ENCODE measurements at regions not wholly inside any gene's neighbourhood (a gene's known extent, or its start where the extent isn't known, plus 50 kb on each side); places are given as distances from the start of the nearest gene placed in this dataset.

GRCh38 chr11:28596816-28597215 is 488.6 kb downstream of the METTL15 start:
- H3K27me3 Mint-ChIP-seq (ENCODE audit: unreplicated experiment), result no peaks in the 10 kb centered on the region
- no peaks in the 10 kb centered on the region for H3K4me1 Mint-ChIP-seq (ENCODE audit: unreplicated experiment)
- H3K9me3 Mint-ChIP-seq (ENCODE audit: unreplicated experiment), result no peaks in the 10 kb centered on the region
- H3K36me3 Mint-ChIP-seq (ENCODE audit: low read depth, unreplicated experiment), result no peaks in the 10 kb centered on the region
- no peak for DNase-seq (ENCODE audit: low spot score)
- H3K27ac Mint-ChIP-seq (ENCODE audit: unreplicated experiment), result no peak overlapping the region
- no peak overlapping the region for H3K4me3 Mint-ChIP-seq (ENCODE audit: unreplicated experiment)
- no peak for TF ChIP-seq CTCF (IDR thresholded peaks at IDR 0.05; ENCODE audit: unreplicated experiment)

GRCh38 chr11:28592141-28592540 is 484.0 kb downstream of the METTL15 start:
- Mint-ChIP-seq H3K4me1 (ENCODE audit: unreplicated experiment) (no peaks in the 10 kb centered on the region), H3K36me3 (ENCODE audit: low read depth, unreplicated experiment) (no peaks in the 10 kb centered on the region), H3K27ac (ENCODE audit: unreplicated experiment) (no peak overlapping the region), H3K9me3 (ENCODE audit: unreplicated experiment) (no peaks in the 10 kb centered on the region), H3K4me3 (ENCODE audit: unreplicated experiment) (no peak overlapping the region), H3K27me3 (ENCODE audit: unreplicated experiment) (peaks cover 1% of the 10 kb centered on the region)
- DNase-seq (ENCODE audit: low spot score), result no peak
- TF ChIP-seq CTCF (IDR thresholded peaks at IDR 0.05; ENCODE audit: unreplicated experiment), result no peak

GRCh38 chr11:28584992-28585391 is 476.8 kb downstream of the METTL15 start:
- Mint-ChIP-seq H3K27me3 (ENCODE audit: unreplicated experiment) (peaks cover 1% of the 10 kb centered on the region), H3K9me3 (ENCODE audit: unreplicated experiment) (no peaks in the 10 kb centered on the region), H3K27ac (ENCODE audit: unreplicated experiment) (no peak overlapping the region), H3K4me1 (ENCODE audit: unreplicated experiment) (no peaks in the 10 kb centered on the region), H3K36me3 (ENCODE audit: low read depth, unreplicated experiment) (no peaks in the 10 kb centered on the region), H3K4me3 (ENCODE audit: unreplicated experiment) (no peak overlapping the region)
- DNase-seq (ENCODE audit: low spot score), result no peak
- no peak for TF ChIP-seq CTCF (IDR thresholded peaks at IDR 0.05; ENCODE audit: unreplicated experiment)

- no peak for DNase-seq (ENCODE audit: low spot score)
- peaks cover 1% of the 10 kb centered on the region for H3K27me3 Mint-ChIP-seq (ENCODE audit: unreplicated experiment)
- H3K36me3 Mint-ChIP-seq (ENCODE audit: low read depth, unreplicated experiment), result no peaks in the 10 kb centered on the region
- H3K4me3 Mint-ChIP-seq (ENCODE audit: unreplicated experiment), result no peak overlapping the region
- H3K27ac Mint-ChIP-seq (ENCODE audit: unreplicated experiment), result no peak overlapping the region
- H3K4me1 Mint-ChIP-seq (ENCODE audit: unreplicated experiment), result no peaks in the 10 kb centered on the region
- no peaks in the 10 kb centered on the region for H3K9me3 Mint-ChIP-seq (ENCODE audit: unreplicated experiment)
- no peak for TF ChIP-seq CTCF (IDR thresholded peaks at IDR 0.05; ENCODE audit: unreplicated experiment)
Measured at GRCh38 chr11:28582506-28582905, 474.3 kb downstream of the METTL15 start.

GRCh38 chr11:28581286-28582242 is 473.4 kb downstream of the METTL15 start:
- no peaks in the 10 kb centered on the region for H3K36me3 Mint-ChIP-seq (ENCODE audit: low read depth, unreplicated experiment)
- no peaks in the 10 kb centered on the region for H3K9me3 Mint-ChIP-seq (ENCODE audit: unreplicated experiment)
- no peak overlapping the region for H3K4me3 Mint-ChIP-seq (ENCODE audit: unreplicated experiment)
- TF ChIP-seq CTCF (IDR thresholded peaks at IDR 0.05; ENCODE audit: unreplicated experiment), result peak; percentile 46
- no peaks in the 10 kb centered on the region for H3K27me3 Mint-ChIP-seq (ENCODE audit: unreplicated experiment)
- H3K27ac Mint-ChIP-seq (ENCODE audit: unreplicated experiment), result no peak overlapping the region
- H3K4me1 Mint-ChIP-seq (ENCODE audit: unreplicated experiment), result no peaks in the 10 kb centered on the region
- no peak for DNase-seq (ENCODE audit: low spot score)

Measured in endothelial cell (in vitro differentiated cells).